GM12878 (cell line): ENCODE measurements at regions not wholly inside any gene's neighbourhood (a gene's known extent, or its start where the extent isn't known, plus 50 kb on each side); places are given as distances from the start of the nearest gene placed in this dataset.

Experiments
- BACH1 ChIP-seq: fragments of 450-650 bp; IDR thresholded peaks from 2 replicates; pipeline ENCODE4 v1.6.1; 2017; ENCODE audit warnings: mild to moderate bottlenecking, borderline replicate concordance
- BHLHE40 ChIP-seq, 2 experiments: fragments of 450-650 bp in 1 of 2; IDR thresholded peaks; 2 replicates each; pipeline ENCODE4 v1.6.1; 2011 to 2017; ENCODE audit warnings: low read depth in 2 of 2, borderline replicate concordance in 1 of 2, improper control_type of control experiment in 1 of 2, low read length in 1 of 2, mild to moderate bottlenecking in 1 of 2
- CHD2 ChIP-seq: IDR thresholded peaks from 2 replicates; pipeline ENCODE4 v1.6.1; 2011; ENCODE audit warnings: low read depth, low read length, improper control_type of control experiment, borderline replicate concordance
- DPF2 ChIP-seq: fragments of 450-650 bp; IDR thresholded peaks from 2 replicates; pipeline ENCODE4 v1.6.1; 2017; ENCODE audit warnings: mild to moderate bottlenecking
- E2F8 ChIP-seq: fragments of 450-650 bp; IDR thresholded peaks from 2 replicates; pipeline ENCODE4 v1.6.1; 2018; ENCODE audit warnings: mild to moderate bottlenecking, low read depth, moderate library complexity; ENCODE audit not compliant: partially characterized antibody
- FOS ChIP-seq: IDR thresholded peaks from 3 replicates; pipeline ENCODE4 v1.6.1; 2011; ENCODE audit warnings: borderline replicate concordance; ENCODE audit not compliant: insufficient read length; ENCODE audit errors: extremely low read depth
- FOXK2 ChIP-seq: fragments of 450-650 bp; IDR thresholded peaks from 2 replicates; pipeline ENCODE4 v1.6.1; 2017; ENCODE audit warnings: mild to moderate bottlenecking, moderate library complexity
- GABPA ChIP-seq: IDR thresholded peaks from 2 replicates; pipeline ENCODE4 v1.6.1; 2014; ENCODE audit warnings: antibody characterized with exemption, low read depth, mild to moderate bottlenecking, inconsistent platforms
- IRF5 ChIP-seq: fragments of 450-650 bp; IDR thresholded peaks from 2 replicates; pipeline ENCODE4 v1.6.1; 2017; ENCODE audit warnings: borderline replicate concordance
- JUNB ChIP-seq: IDR thresholded peaks from 2 replicates; pipeline ENCODE4 v1.6.1; 2016; ENCODE audit warnings: antibody characterized with exemption, mild to moderate bottlenecking
- KAT2A ChIP-seq: conservative IDR thresholded peaks from 2 replicates; pipeline ENCODE4 v1.6.1; 2011; ENCODE audit warnings: low read depth, low read length; ENCODE audit not compliant: control insufficient read depth
- MAX ChIP-seq: IDR thresholded peaks from 2 replicates; pipeline ENCODE4 v1.6.1; 2012; ENCODE audit warnings: low read depth, low read length, improper control_type of control experiment
- MXI1 ChIP-seq: fragments of 150-350 bp; IDR thresholded peaks from 2 replicates; pipeline ENCODE4 v1.6.1; 2011; ENCODE audit warnings: low read depth, mild to moderate bottlenecking, inconsistent platforms, low read length, improper control_type of control experiment
- MYB ChIP-seq: fragments of 150-350 bp; IDR thresholded peaks from 2 replicates; pipeline ENCODE4 v1.6.1; 2014; ENCODE audit warnings: mild to moderate bottlenecking, low read depth, low read length, borderline replicate concordance
- NBN ChIP-seq: fragments of 450-650 bp; IDR thresholded peaks from 2 replicates; pipeline ENCODE4 v1.6.1; 2016
- NFIC ChIP-seq: IDR thresholded peaks from 2 replicates; pipeline ENCODE4 v1.6.1; 2012; ENCODE audit warnings: low read depth, mild to moderate bottlenecking, inconsistent platforms, low read length, moderate library complexity
- PAX8 ChIP-seq: fragments of 450-650 bp; IDR thresholded peaks from 2 replicates; pipeline ENCODE4 v1.6.1; 2017; ENCODE audit warnings: mild to moderate bottlenecking, moderate library complexity
- POU2F2 ChIP-seq: IDR thresholded peaks from 3 replicates; pipeline ENCODE4 v1.6.1; 2011; ENCODE audit warnings: low read depth, mild to moderate bottlenecking, low read length, borderline replicate concordance
- RAD51 ChIP-seq: fragments of 450-650 bp; IDR thresholded peaks from 2 replicates; pipeline ENCODE4 v1.6.1; 2016; ENCODE audit warnings: moderate library complexity, mild to moderate bottlenecking, inconsistent platforms
- REST ChIP-seq: IDR thresholded peaks from 2 replicates; pipeline ENCODE4 v1.6.1; 2012; ENCODE audit warnings: mild to moderate bottlenecking, low read depth, low read length
- RUNX3 ChIP-seq: IDR thresholded peaks from 2 replicates; pipeline ENCODE4 v1.6.1; 2012; ENCODE audit warnings: low read length, inconsistent platforms
- SMAD5 ChIP-seq: IDR thresholded peaks from 2 replicates; pipeline ENCODE4 v1.6.1; 2016; ENCODE audit warnings: antibody characterized with exemption, low read depth
- SMC3 ChIP-seq: IDR thresholded peaks from 2 replicates; pipeline ENCODE4 v1.6.1; 2011; ENCODE audit warnings: low read length, improper control_type of control experiment, borderline replicate concordance
- SUPT20H ChIP-seq: IDR thresholded peaks from 2 replicates; pipeline ENCODE4 v1.6.1; 2011; ENCODE audit warnings: low read depth, mild to moderate bottlenecking, low read length, moderate library complexity, borderline replicate concordance; ENCODE audit not compliant: control insufficient read depth

GRCh38 chr2:20507166-20507692, 60.4 kb downstream of the RHOB start (continued):
- no peak for TF ChIP-seq FOS
- no peak for TF ChIP-seq PAX8
- TF ChIP-seq BHLHE40 (IDR thresholded peaks at IDR 0.05; ENCODE audit: borderline replicate concordance in 1 of 2, low read depth in 2 of 2, low read length in 1 of 2): peak; percentile 75 to 81
- no peak for TF ChIP-seq SMC3
- TF ChIP-seq POU2F2: peak; percentile 90
- TF ChIP-seq NBN: 0 out of 2 replicates have a peak, but pooled peaks have one; percentile 23
- no peak; the same call in 1 of the 2 replicates for TF ChIP-seq JUNB
- no peak for TF ChIP-seq SUPT20H
- TF ChIP-seq FOXK2: no peak
- TF ChIP-seq RUNX3: peak; percentile 95
- no peak for TF ChIP-seq KAT2A
- TF ChIP-seq MYB: no peak
- TF ChIP-seq IRF5: no peak
- TF ChIP-seq MAX: no peak
- no peak for TF ChIP-seq GABPA
- no peak for TF ChIP-seq REST
- 0 out of 2 replicates have a peak, but pooled peaks have one; percentile 12 for TF ChIP-seq NFIC
- 0 out of 2 replicates have a peak, but pooled peaks have one; percentile 8 for TF ChIP-seq RAD51
- TF ChIP-seq CHD2: peak; percentile 56; the same call in 1 of the 2 replicates
- no peak for TF ChIP-seq E2F8
- TF ChIP-seq DPF2: peak; percentile 54
- no peak for TF ChIP-seq SMAD5
- TF ChIP-seq BACH1: peak; percentile 75; the same call in 1 of the 2 replicates
- 0 out of 2 replicates have a peak, but pooled peaks have one; percentile 34 for TF ChIP-seq MXI1
